ENCODE measurements at regions not wholly inside any gene's neighbourhood (a gene's known extent, or its start where the extent isn't known, plus 50 kb on each side); places are given as distances from the start of the nearest gene placed in this dataset.

DNA sequence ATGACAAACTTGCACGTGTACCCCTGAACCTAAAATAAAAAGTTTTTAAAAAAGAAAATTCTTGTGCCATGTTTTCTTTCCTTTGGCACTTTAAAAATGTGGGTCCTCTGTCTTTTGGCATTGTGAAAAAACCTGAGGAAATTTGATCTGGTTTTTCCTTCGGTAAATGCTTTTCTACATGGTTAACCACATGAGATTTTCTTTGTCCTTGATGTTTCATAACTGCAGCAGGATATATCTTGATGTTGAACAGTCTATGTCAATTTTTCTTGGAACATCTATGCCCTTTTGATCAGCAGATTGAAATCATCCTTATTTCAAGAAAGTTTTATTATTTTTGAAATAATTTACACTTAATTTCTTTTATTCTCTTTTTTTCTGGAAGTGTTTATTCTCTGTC lies 109.1 kb downstream of the TMEM17 start:
- Histone ChIP-seq H3K27ac (ENCODE audit: extremely low read depth, low read depth, low read length) (no peak overlapping the region), H3K4me1 (ENCODE audit: control insufficient read depth, insufficient read depth, low read length) (no peaks in the 10 kb centered on the region), H3K36me3 (ENCODE audit: control insufficient read depth in 2 of 2, insufficient read depth in 1 of 2, low read length in 2 of 2) (no peaks in the 10 kb centered on the region), H3K9me3 (ENCODE audit: control insufficient read depth, insufficient read depth, low read depth, low read length) (no peaks in the 10 kb centered on the region), H3K4me3 (ENCODE audit: low read depth, low read length) (no peak overlapping the region)
- TF ChIP-seq ZNF768 (tag by site-specific recombination; IDR thresholded peaks at IDR 0.05) (no peak), ZNF664 (tag by site-specific recombination; IDR thresholded peaks at IDR 0.05) (no peak), ZNF23 (tag by site-specific recombination; IDR thresholded peaks at IDR 0.05; ENCODE audit: borderline replicate concordance) (no peak), ZNF341 (tag by site-specific recombination; IDR thresholded peaks at IDR 0.05; ENCODE audit: low read depth) (no peak), ZNF843 (tag by site-specific recombination; IDR thresholded peaks at IDR 0.05) (no peak), ZNF266 (tag by site-specific recombination; IDR thresholded peaks at IDR 0.05; ENCODE audit: low read depth) (no peak), GLI2 (tag by site-specific recombination; IDR thresholded peaks at IDR 0.05; ENCODE audit: borderline replicate concordance, low read depth) (no peak), ZNF501 (tag by site-specific recombination; IDR thresholded peaks at IDR 0.05) (no peak), ZNF776 (tag by site-specific recombination; IDR thresholded peaks at IDR 0.05; ENCODE audit: borderline replicate concordance) (no peak), REPIN1 (tag by site-specific recombination; IDR thresholded peaks at IDR 0.05; ENCODE audit: low read depth) (no peak), ZNF629 (tag by site-specific recombination; IDR thresholded peaks at IDR 0.05) (no peak), SETDB1 (IDR thresholded peaks at IDR 0.05; ENCODE audit: insufficient read length, low read length) (no peak), KLF10 (tag by site-specific recombination; IDR thresholded peaks at IDR 0.05) (no peak), GFI1B (tag by site-specific recombination; IDR thresholded peaks at IDR 0.05) (no peak), ZNF148 (tag by site-specific recombination; IDR thresholded peaks at IDR 0.05; ENCODE audit: borderline replicate concordance) (no peak), PRDM10 (tag by site-specific recombination; IDR thresholded peaks at IDR 0.05) (no peak), BCL11A (tag by site-specific recombination; IDR thresholded peaks at IDR 0.05; ENCODE audit: low read depth) (no peak)
- TF ChIP-seq, protein P1, sequence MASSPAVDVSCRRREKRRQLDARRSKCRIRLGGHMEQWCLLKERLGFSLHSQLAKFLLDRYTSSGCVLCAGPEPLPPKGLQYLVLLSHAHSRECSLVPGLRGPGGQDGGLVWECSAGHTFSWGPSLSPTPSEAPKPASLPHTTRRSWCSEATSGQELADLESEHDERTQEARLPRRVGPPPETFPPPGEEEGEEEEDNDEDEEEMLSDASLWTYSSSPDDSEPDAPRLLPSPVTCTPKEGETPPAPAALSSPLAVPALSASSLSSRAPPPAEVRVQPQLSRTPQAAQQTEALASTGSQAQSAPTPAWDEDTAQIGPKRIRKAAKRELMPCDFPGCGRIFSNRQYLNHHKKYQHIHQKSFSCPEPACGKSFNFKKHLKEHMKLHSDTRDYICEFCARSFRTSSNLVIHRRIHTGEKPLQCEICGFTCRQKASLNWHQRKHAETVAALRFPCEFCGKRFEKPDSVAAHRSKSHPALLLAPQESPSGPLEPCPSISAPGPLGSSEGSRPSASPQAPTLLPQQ (tag by site-specific recombination; IDR thresholded peaks at IDR 0.05): no peak
- ChIA-PET POLR2A (no interaction called here), CTCF (no interaction called here)

DNA sequence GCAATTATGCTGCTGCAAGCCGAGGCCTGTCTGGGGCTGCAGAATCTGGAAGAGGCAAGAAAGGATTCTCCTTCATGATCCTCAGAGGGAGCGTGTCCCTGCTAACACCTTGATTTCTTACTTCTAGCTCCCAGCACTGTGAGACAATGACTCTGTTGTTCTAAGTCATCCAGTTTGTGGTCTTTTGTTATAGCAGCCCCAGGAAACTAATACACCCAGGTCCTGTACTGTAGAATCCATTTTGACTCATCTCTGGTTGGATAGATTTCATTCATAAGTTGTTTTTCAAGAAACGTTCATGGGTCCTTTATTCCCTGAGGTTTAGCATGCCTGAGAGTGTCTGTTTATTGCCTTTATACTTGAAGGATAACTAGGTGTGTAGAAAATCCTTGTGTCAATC lies 112.7 kb downstream of the TMEM17 start:
- CTCF ChIA-PET: no interaction called here
- Histone ChIP-seq H3K9me3 (ENCODE audit: control insufficient read depth, insufficient read depth, low read depth, low read length) (no peaks in the 10 kb centered on the region), H3K27ac (ENCODE audit: extremely low read depth, low read depth, low read length) (no peak overlapping the region), H3K4me1 (ENCODE audit: control insufficient read depth, insufficient read depth, low read length) (no peaks in the 10 kb centered on the region), H3K36me3 (ENCODE audit: control insufficient read depth in 2 of 2, insufficient read depth in 1 of 2, low read length in 2 of 2) (no peaks in the 10 kb centered on the region), H3K4me3 (ENCODE audit: low read depth, low read length) (no peak overlapping the region)
- POLR2A ChIA-PET: no interaction called here
- no peak for TF ChIP-seq ZNF510 (tag by site-specific recombination; IDR thresholded peaks at IDR 0.05; ENCODE audit: insufficient replicate concordance)
- no peak for TF ChIP-seq ZNF16 (tag by site-specific recombination; IDR thresholded peaks at IDR 0.05; ENCODE audit: low read depth)
- no peak for TF ChIP-seq ZNF701 (tag by site-specific recombination; IDR thresholded peaks at IDR 0.05)
- TF ChIP-seq, protein P2, sequence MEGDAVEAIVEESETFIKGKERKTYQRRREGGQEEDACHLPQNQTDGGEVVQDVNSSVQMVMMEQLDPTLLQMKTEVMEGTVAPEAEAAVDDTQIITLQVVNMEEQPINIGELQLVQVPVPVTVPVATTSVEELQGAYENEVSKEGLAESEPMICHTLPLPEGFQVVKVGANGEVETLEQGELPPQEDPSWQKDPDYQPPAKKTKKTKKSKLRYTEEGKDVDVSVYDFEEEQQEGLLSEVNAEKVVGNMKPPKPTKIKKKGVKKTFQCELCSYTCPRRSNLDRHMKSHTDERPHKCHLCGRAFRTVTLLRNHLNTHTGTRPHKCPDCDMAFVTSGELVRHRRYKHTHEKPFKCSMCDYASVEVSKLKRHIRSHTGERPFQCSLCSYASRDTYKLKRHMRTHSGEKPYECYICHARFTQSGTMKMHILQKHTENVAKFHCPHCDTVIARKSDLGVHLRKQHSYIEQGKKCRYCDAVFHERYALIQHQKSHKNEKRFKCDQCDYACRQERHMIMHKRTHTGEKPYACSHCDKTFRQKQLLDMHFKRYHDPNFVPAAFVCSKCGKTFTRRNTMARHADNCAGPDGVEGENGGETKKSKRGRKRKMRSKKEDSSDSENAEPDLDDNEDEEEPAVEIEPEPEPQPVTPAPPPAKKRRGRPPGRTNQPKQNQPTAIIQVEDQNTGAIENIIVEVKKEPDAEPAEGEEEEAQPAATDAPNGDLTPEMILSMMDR (tag by site-specific recombination; IDR thresholded peaks at IDR 0.05): no peak
- TF ChIP-seq ZNF221 (tag by site-specific recombination; IDR thresholded peaks at IDR 0.05; ENCODE audit: borderline replicate concordance): no peak

All from HEK293 (cell line).